Gastrocnemius medialis (tissue), 4 donors: ENCODE measurements at regions not wholly inside any gene's neighbourhood (a gene's known extent, or its start where the extent isn't known, plus 50 kb on each side); places are given as distances from the start of the nearest gene placed in this dataset.

ENCODE experiments used
- POLR2A ChIP-seq, 2 donors: fragments of 450-650 bp; IDR thresholded peaks; one replicate each; pipeline ENCODE4 v1.6.1; 2017; ENCODE audit warnings: antibody characterized with exemption in 2 of 2, mild to moderate bottlenecking in 2 of 2, moderate library complexity in 2 of 2
- TF ChIP-seq, protein P1 (sequence below), 5 experiments: fragments of 450-650 bp in 3 of 5; fragments of 200-600 bp in 2 of 5; sonication (generic) in 2 of 5; IDR thresholded peaks in 4 of 5; conservative IDR thresholded peaks in 1 of 5; 1 replicate in 4 of 5; 2 replicates in 1 of 5; pipeline ENCODE4 v1.5.1; 2016 to 2019; ENCODE audit warnings: antibody characterized with exemption in 5 of 5, mild to moderate bottlenecking in 3 of 5, moderate library complexity in 3 of 5

DNA sequence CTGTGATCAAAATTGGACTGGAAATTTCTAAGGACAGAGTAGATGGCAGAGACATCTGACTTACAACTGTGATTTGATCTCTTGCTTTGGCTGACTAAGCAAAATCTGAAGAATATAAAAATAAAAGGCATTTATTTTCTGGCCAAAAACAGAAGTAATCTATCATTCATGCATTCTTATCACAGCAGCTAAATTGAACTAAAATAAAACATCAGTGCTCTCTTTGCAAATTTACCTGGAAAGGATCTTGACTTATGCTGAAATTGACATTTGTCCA, 81.4 kb upstream of the ZNF678 start:
- TF ChIP-seq POLR2A (IDR thresholded peaks at IDR 0.05): no peak
- TF ChIP-seq, protein P1, sequence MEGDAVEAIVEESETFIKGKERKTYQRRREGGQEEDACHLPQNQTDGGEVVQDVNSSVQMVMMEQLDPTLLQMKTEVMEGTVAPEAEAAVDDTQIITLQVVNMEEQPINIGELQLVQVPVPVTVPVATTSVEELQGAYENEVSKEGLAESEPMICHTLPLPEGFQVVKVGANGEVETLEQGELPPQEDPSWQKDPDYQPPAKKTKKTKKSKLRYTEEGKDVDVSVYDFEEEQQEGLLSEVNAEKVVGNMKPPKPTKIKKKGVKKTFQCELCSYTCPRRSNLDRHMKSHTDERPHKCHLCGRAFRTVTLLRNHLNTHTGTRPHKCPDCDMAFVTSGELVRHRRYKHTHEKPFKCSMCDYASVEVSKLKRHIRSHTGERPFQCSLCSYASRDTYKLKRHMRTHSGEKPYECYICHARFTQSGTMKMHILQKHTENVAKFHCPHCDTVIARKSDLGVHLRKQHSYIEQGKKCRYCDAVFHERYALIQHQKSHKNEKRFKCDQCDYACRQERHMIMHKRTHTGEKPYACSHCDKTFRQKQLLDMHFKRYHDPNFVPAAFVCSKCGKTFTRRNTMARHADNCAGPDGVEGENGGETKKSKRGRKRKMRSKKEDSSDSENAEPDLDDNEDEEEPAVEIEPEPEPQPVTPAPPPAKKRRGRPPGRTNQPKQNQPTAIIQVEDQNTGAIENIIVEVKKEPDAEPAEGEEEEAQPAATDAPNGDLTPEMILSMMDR (IDR thresholded peaks at IDR 0.05 in 4 of 5, conservative IDR thresholded peaks at IDR 0.05 in 1 of 5): no peak
